Activated CD8-positive, alpha-beta memory T cell treated with anti-CD3 and anti-CD28 coated beads for 24 hours (primary cell): ENCODE measurements at regions not wholly inside any gene's neighbourhood (a gene's known extent, or its start where the extent isn't known, plus 50 kb on each side); places are given as distances from the start of the nearest gene placed in this dataset.

Experiments used
- DNase-seq: peaks from one replicate; pipeline ENCODE4 v3.0.0-alpha.2; 2020

GRCh38 chr10:121405549-121405948 is 192.7 kb downstream of the FGFR2 start:
- DNase-seq, result no peak

GRCh38 chr10:121405953-121406352 is 192.3 kb downstream of the FGFR2 start:
- no peak for DNase-seq

- DNase-seq, result no peak
These were observed 191.3 kb downstream of the FGFR2 start for GRCh38 chr10:121406823-121407545.

GRCh38 chr10:121409466-121410104 is 188.7 kb downstream of the FGFR2 start:
- no peak for DNase-seq

- no peak for DNase-seq
These were observed 187.2 kb downstream of the FGFR2 start for GRCh38 chr10:121411004-121411403.

- no peak for DNase-seq
These were observed 184.3 kb downstream of the FGFR2 start for GRCh38 chr10:121413951-121414350.

- DNase-seq, result no peak
These were observed 183.7 kb downstream of the FGFR2 start for GRCh38 chr10:121414366-121415062.

- DNase-seq, result no peak
These were observed 183.2 kb downstream of the FGFR2 start for GRCh38 chr10:121415063-121415399.

GRCh38 chr10:121416071-121416470 is 182.2 kb downstream of the FGFR2 start:
- no peak for DNase-seq

- no peak for DNase-seq
These were observed 180.9 kb downstream of the FGFR2 start for GRCh38 chr10:121417298-121417697.

GRCh38 chr10:121418126-121418777 is 180.0 kb downstream of the FGFR2 start:
- no peak for DNase-seq

GRCh38 chr10:121420006-121420405 is 178.2 kb downstream of the FGFR2 start:
- DNase-seq, result no peak

GRCh38 chr10:121422096-121422495 is 176.1 kb downstream of the FGFR2 start:
- no peak for DNase-seq

- DNase-seq, result no peak
These were observed 172.6 kb downstream of the FGFR2 start for GRCh38 chr10:121425623-121426022.

GRCh38 chr10:121426307-121426706 is 171.9 kb downstream of the FGFR2 start:
- no peak for DNase-seq
